Activated CD8-positive, alpha-beta T cell treated with anti-CD3 and anti-CD28 coated beads for 36 hours (primary cell): ENCODE measurements at regions not wholly inside any gene's neighbourhood (a gene's known extent, or its start where the extent isn't known, plus 50 kb on each side); places are given as distances from the start of the nearest gene placed in this dataset.

ENCODE experiments used
- ATAC-seq: fragments of 200-7000 bp; cut with Tn5 transposase; one replicate; pipeline ENCODE4 v1.10.0; 2021; ENCODE audit warnings: mild to moderate bottlenecking, moderate library complexity
- CTCF ChIA-PET: fragments of 350-600 bp; sonication (Branson Sonifier 250); formaldehyde crosslinking; loops from one replicate; lab custom pipeline; 2021; ENCODE audit warnings: antibody characterized with exemption; lab: Charles Lee
- POLR2A ChIA-PET: fragments of 350-600 bp; sonication (Branson Sonifier 250); formaldehyde crosslinking; loops from one replicate; lab custom pipeline; 2021; ENCODE audit warnings: antibody characterized with exemption; lab: Charles Lee
- DNase-seq: peaks from one replicate; pipeline ENCODE4 v3.0.0-alpha.2; 2020
- H3K27ac Mint-ChIP-seq: one replicate; pipeline ENCODE4 v1.8.0; 2021; ENCODE audit warnings: mild to moderate bottlenecking, mixed read lengths
- H3K27me3 Mint-ChIP-seq: one replicate; pipeline ENCODE4 v1.8.0; 2021; ENCODE audit warnings: mixed read lengths
- H3K36me3 Mint-ChIP-seq: one replicate; pipeline ENCODE4 v1.8.0; 2021; ENCODE audit warnings: low read depth, mixed read lengths
- H3K4me1 Mint-ChIP-seq: one replicate; pipeline ENCODE4 v1.8.0; 2021; ENCODE audit warnings: low read depth, mixed read lengths
- H3K4me3 Mint-ChIP-seq: one replicate; pipeline ENCODE4 v1.8.0; 2021; ENCODE audit warnings: mild to moderate bottlenecking, moderate library complexity, mixed read lengths
- H3K9me3 Mint-ChIP-seq: one replicate; pipeline ENCODE4 v1.8.0; 2021; ENCODE audit warnings: mixed read lengths
- intact Hi-C: fragments of 100-400 bp; cut with micrococcal nuclease; formaldehyde crosslinking; loops from one replicate; pipeline ENCODE4 v1.10.0; 2022
- TF ChIP-seq, protein P1 (sequence below): fragments of 200-600 bp; IDR thresholded peaks from one replicate; pipeline ENCODE4 v1.8.0; 2022; ENCODE audit warnings: antibody characterized with exemption, mild to moderate bottlenecking

DNA sequence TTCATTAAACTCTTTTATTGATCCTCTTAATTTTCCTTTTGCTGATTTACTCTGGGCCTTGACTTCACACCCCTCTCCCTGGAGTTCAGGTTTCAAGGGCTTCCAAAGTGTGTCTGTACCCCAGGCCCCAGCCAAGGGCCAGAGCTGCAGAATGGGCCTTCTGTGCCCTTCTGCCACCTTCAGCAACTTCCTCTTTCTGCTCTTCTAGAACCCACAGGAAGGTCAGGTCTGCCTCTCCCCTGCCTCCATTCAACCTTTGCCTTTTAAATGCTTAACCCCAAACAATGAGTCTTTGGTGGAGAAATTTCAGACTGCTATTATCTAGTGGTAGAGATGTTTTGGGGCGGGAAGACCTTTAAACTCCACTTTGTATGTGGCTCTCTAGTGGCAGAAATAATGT lies 63.1 kb downstream of the TSN start:
- H3K27ac Mint-ChIP-seq, result no peak overlapping the region

DNA sequence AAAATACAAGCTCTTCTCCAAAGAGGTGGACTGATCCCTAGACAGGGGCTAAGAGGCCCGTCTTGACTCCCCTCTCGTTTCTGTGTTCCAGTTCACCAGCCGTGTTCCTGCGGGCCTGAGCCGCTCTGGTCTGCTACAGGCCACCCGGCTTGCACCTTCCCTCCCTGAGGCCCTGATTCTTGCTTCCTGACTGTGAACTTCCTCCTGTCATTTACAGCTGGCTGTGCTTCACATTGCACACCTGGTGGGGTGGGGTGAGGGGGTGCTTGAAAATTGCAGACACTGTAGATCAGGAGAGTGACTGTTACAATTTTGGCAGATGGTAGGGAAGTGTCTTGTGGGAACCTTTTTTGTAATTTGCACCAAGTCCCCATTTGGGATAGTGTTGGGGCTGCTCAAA lies 64.4 kb downstream of the TSN start:
- DNase-seq, result no peak
- H3K36me3 Mint-ChIP-seq, result no peaks in the 10 kb centered on the region
- TF ChIP-seq, protein P1, sequence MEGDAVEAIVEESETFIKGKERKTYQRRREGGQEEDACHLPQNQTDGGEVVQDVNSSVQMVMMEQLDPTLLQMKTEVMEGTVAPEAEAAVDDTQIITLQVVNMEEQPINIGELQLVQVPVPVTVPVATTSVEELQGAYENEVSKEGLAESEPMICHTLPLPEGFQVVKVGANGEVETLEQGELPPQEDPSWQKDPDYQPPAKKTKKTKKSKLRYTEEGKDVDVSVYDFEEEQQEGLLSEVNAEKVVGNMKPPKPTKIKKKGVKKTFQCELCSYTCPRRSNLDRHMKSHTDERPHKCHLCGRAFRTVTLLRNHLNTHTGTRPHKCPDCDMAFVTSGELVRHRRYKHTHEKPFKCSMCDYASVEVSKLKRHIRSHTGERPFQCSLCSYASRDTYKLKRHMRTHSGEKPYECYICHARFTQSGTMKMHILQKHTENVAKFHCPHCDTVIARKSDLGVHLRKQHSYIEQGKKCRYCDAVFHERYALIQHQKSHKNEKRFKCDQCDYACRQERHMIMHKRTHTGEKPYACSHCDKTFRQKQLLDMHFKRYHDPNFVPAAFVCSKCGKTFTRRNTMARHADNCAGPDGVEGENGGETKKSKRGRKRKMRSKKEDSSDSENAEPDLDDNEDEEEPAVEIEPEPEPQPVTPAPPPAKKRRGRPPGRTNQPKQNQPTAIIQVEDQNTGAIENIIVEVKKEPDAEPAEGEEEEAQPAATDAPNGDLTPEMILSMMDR, result no peak
- peaks cover 5% of the 10 kb centered on the region for H3K27me3 Mint-ChIP-seq
- intact Hi-C loops, result no loop called here
- H3K4me3 Mint-ChIP-seq, result no peak overlapping the region
- H3K4me1 Mint-ChIP-seq, result no peaks in the 10 kb centered on the region
- ATAC-seq, result no peak
- POLR2A ChIA-PET, result no interaction called here
- CTCF ChIA-PET, result interaction anchor here (2.8 kb wide), 1 partner anchor 8 kb away, joined by 15 read pairs; no protein-coding TSS in a partner anchor
- H3K9me3 Mint-ChIP-seq, result no peaks in the 10 kb centered on the region
- H3K27ac Mint-ChIP-seq, result no peak overlapping the region

More for the DNA sequence above, 63.1 kb downstream of the TSN start:
- intact Hi-C loops, result no loop called here
- POLR2A ChIA-PET, result interaction anchor here (0.9 kb wide), 1 partner anchor 9 kb away, joined by 3 read pairs; no protein-coding TSS in a partner anchor
- Mint-ChIP-seq H3K4me3 (no peak overlapping the region), H3K4me1 (no peaks in the 10 kb centered on the region), H3K36me3 (no peaks in the 10 kb centered on the region), H3K27me3 (peaks cover 5% of the 10 kb centered on the region), H3K9me3 (no peaks in the 10 kb centered on the region)
- ATAC-seq (no peak), DNase-seq (no peak)
- CTCF ChIA-PET, result no interaction called here
- TF ChIP-seq, protein P1, result no peak

DNA sequence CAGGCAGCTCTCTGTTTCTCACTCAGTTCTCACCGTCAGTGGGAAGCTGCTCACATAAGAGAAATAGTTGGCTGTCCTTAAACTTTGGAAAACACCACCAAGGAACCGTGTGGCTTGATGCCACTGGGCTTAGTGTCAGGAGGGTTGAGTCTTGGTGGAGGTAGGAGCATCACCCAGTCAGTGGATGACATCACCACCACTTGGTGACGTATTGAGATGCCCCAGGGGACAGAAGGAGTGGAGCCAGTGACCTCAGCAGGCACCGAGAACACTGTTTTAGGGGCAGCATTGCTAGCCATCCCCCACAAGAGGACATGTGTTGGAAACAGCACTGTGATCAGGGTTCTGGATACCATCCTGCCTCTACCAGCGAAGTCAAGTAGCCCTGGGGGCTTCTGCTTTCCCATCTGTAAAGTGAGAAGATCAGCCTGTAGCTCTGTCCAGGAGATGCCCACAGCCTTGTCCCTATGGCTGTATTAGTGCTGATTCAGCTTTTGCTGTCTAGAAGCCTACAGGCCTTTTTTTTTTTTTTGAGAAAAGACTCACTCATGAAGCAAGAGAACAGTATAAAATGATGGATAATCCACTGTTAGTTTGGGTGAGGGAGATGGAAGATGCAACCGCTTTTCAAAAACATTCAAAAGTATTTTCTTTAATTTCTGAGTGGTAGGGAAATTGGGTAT lies 66.2 kb downstream of the TSN start:
- DNase-seq, result no peak
- Mint-ChIP-seq H3K9me3 (no peaks in the 10 kb centered on the region), H3K36me3 (no peaks in the 10 kb centered on the region), H3K27ac (no peak overlapping the region), H3K4me3 (no peak overlapping the region), H3K4me1 (no peaks in the 10 kb centered on the region), H3K27me3 (peaks cover 5% of the 10 kb centered on the region)
- intact Hi-C loops, result no loop called here
- POLR2A ChIA-PET, result no interaction called here
- ATAC-seq, result no peak
- TF ChIP-seq, protein P1, result no peak
- CTCF ChIA-PET, result interaction anchor here (2.8 kb wide), 1 partner anchor 10 kb away, joined by 15 read pairs; no protein-coding TSS in a partner anchor

DNA sequence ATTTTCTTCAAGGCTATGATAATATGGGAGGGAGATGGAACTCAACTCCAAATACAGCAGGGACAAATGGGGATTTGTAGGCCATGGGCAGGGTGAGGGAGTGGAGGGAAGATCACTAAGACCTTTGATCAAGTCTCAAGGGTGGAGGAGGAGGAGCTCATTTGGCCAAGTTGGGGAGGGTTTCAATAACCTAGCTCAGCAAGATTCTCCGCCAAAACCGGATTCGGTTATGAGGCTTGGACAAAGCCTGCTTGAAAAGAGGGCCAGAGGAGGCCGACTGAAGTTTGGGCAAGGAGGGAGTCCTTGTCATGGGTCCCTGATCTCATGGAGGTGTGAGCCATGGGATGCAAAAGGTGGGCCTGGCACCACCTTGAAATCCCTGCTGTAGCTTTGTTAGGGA lies 68.8 kb downstream of the TSN start:
- ChIA-PET CTCF (no interaction called here), POLR2A (no interaction called here)
- DNase-seq (no peak), ATAC-seq (no peak)
- H3K27ac Mint-ChIP-seq, result no peak overlapping the region
- no peaks in the 10 kb centered on the region for H3K4me1 Mint-ChIP-seq
- TF ChIP-seq, protein P1, result no peak
- peaks cover 2% of the 10 kb centered on the region for H3K27me3 Mint-ChIP-seq
- no peaks in the 10 kb centered on the region for H3K36me3 Mint-ChIP-seq
- H3K4me3 Mint-ChIP-seq, result no peak overlapping the region
- H3K9me3 Mint-ChIP-seq, result no peaks in the 10 kb centered on the region
- intact Hi-C loops, result no loop called here
